GM23248 (cell line): ENCODE measurements at regions not wholly inside any gene's neighbourhood (a gene's known extent, or its start where the extent isn't known, plus 50 kb on each side); places are given as distances from the start of the nearest gene placed in this dataset.

Experiments
- DNase-seq: peaks from one replicate; pipeline ENCODE4 v3.0.0-alpha.2; 2015
- H2AFZ ChIP-seq: fragments of 200-600 bp; sonication (generic); 2 replicates; pipeline ENCODE4 v1.6.1; 2016; ENCODE audit warnings: antibody characterized with exemption
- H3F3A ChIP-seq: fragments of 200-600 bp; sonication (generic); 2 replicates; pipeline ENCODE4 v1.6.1; 2016; ENCODE audit warnings: mild to moderate bottlenecking, antibody characterized with exemption, mixed run types; ENCODE audit not compliant: insufficient read depth
- H3K27ac ChIP-seq: fragments of 200-600 bp; sonication (generic); 2 replicates; pipeline ENCODE4 v1.5.1; 2016; ENCODE audit warnings: mild to moderate bottlenecking
- H3K27me3 ChIP-seq: fragments of 200-600 bp; sonication (generic); replicated peaks from 2 replicates; pipeline ENCODE4 v1.6.1; 2016; ENCODE audit warnings: mild to moderate bottlenecking; ENCODE audit not compliant: insufficient read depth
- H3K36me3 ChIP-seq: fragments of 200-600 bp; sonication (generic); 2 replicates; pipeline ENCODE4 v1.6.1; 2016; ENCODE audit warnings: low read depth, mild to moderate bottlenecking
- H3K4me1 ChIP-seq: fragments of 200-600 bp; sonication (generic); 2 replicates; pipeline ENCODE4 v1.6.1; 2016; ENCODE audit warnings: mild to moderate bottlenecking; ENCODE audit not compliant: insufficient read depth
- H3K4me2 ChIP-seq: fragments of 200-600 bp; sonication (generic); one replicate; pipeline ENCODE4 v1.6.1; 2016; ENCODE audit warnings: mild to moderate bottlenecking; ENCODE audit not compliant: unreplicated experiment
- H3K4me3 ChIP-seq: fragments of 200-600 bp; sonication (generic); 2 replicates; pipeline ENCODE4 v1.5.1; 2016; ENCODE audit warnings: mild to moderate bottlenecking
- H3K79me2 ChIP-seq: fragments of 200-600 bp; sonication (generic); 2 replicates; pipeline ENCODE4 v1.6.1; 2016; ENCODE audit warnings: mild to moderate bottlenecking; ENCODE audit not compliant: insufficient read depth
- H3K9ac ChIP-seq: fragments of 200-600 bp; sonication (generic); 2 replicates; pipeline ENCODE4 v1.6.1; 2016; ENCODE audit warnings: mild to moderate bottlenecking
- H3K9me2 ChIP-seq: fragments of 200-600 bp; sonication (generic); 2 replicates; pipeline ENCODE4 v1.6.1; 2016; ENCODE audit warnings: mixed run types, mild to moderate bottlenecking, moderate library complexity; ENCODE audit not compliant: insufficient read depth
- H3K9me3 ChIP-seq: fragments of 200-600 bp; sonication (generic); one replicate; pipeline ENCODE4 v1.6.1; 2017; ENCODE audit warnings: low read depth
- H4K20me1 ChIP-seq: fragments of 200-600 bp; sonication (generic); 2 replicates; pipeline ENCODE4 v1.6.0; 2016; ENCODE audit not compliant: insufficient read depth
- EZH2 ChIP-seq: fragments of 200-600 bp; sonication (generic); IDR thresholded peaks from 2 replicates; pipeline ENCODE4 v1.6.1; 2018; ENCODE audit warnings: antibody characterized with exemption, mild to moderate bottlenecking; ENCODE audit not compliant: insufficient read depth, poor library complexity, severe bottlenecking
- EZH2phosphoT487 ChIP-seq: fragments of 200-600 bp; sonication (generic); IDR thresholded peaks from 2 replicates; pipeline ENCODE4 v1.6.1; 2018; ENCODE audit warnings: antibody characterized with exemption, moderate library complexity, mild to moderate bottlenecking, low read depth; ENCODE audit not compliant: insufficient read depth
- WGBS, 2 experiments: methylation state at CpG; one replicate each; pipeline ENCODE4 v1.1.6; 2015 to 2017; ENCODE audit warnings: low lambda C conversion rate in 2 of 2, low coverage in 1 of 2; ENCODE audit errors: missing lambda C conversion rate in 2 of 2; 5-methylcytosine and 5-hydroxymethylcytosine counted together
- in situ Hi-C: fragments of 300-500 bp; cut with MboI; formaldehyde crosslinking; loops from 2 replicates; pipeline ENCODE4 v1.15.0; 2020

GRCh38 chr5:74382987-74383593, 257.4 kb downstream of the ENC1 start:
- Histone ChIP-seq H3K9me2 (no peaks in the 10 kb centered on the region), H2AFZ (no peak overlapping the region), H3K4me1 (peaks cover 41% of the 10 kb centered on the region), H3K4me3 (no peak overlapping the region), H3K27ac (peak overlapping the region; percentile 23), H3K9me3 (no peaks in the 10 kb centered on the region), H3K27me3 (no peaks in the 10 kb centered on the region), H3K79me2 (no peaks in the 10 kb centered on the region), H4K20me1 (no peaks in the 10 kb centered on the region), H3K4me2 (peak overlapping the region; percentile 44), H3K9ac (no peak overlapping the region), H3F3A (peaks cover 32% of the 10 kb centered on the region), H3K36me3 (no peaks in the 10 kb centered on the region)
- peak; percentile 86 for DNase-seq
- in situ Hi-C loops = no loop called here
- TF ChIP-seq EZH2phosphoT487 (no peak), EZH2 (no peak)
- 3 to 7% methylated on average over 4 of the region's 4 CpGs for WGBS, 2 experiments

- no peaks in the 10 kb centered on the region for H3K79me2 ChIP-seq
- H3F3A ChIP-seq = peaks cover 32% of the 10 kb centered on the region
- H3K27me3 ChIP-seq = no peaks in the 10 kb centered on the region
- no peaks in the 10 kb centered on the region for H4K20me1 ChIP-seq
- peak overlapping the region; percentile 23; the same call in 1 of the 2 replicates for H3K27ac ChIP-seq
- no peak overlapping the region for H3K4me3 ChIP-seq
- no peak overlapping the region for H3K9ac ChIP-seq
- H3K9me3 ChIP-seq = no peaks in the 10 kb centered on the region
- TF ChIP-seq EZH2phosphoT487 = no peak
- no peak for TF ChIP-seq EZH2
- WGBS, 2 experiments = 43 to 47% methylated on average over 3 of the region's 3 CpGs
- H2AFZ ChIP-seq = no peak overlapping the region
- DNase-seq = no peak
- no peaks in the 10 kb centered on the region for H3K36me3 ChIP-seq
- H3K4me2 ChIP-seq = peak overlapping the region; percentile 44
- peaks cover 40% of the 10 kb centered on the region for H3K4me1 ChIP-seq
- H3K9me2 ChIP-seq = no peaks in the 10 kb centered on the region
- in situ Hi-C loops = no loop called here
Measured at GRCh38 chr5:74382123-74382855, 258.2 kb downstream of the ENC1 start.

- no peak overlapping the region for H2AFZ ChIP-seq
- TF ChIP-seq EZH2 = no peak
- H3K9me3 ChIP-seq = no peaks in the 10 kb centered on the region
- 92 to 94% methylated on average over 5 of the region's 5 CpGs for WGBS, 2 experiments
- no peaks in the 10 kb centered on the region for H3K27me3 ChIP-seq
- peaks cover 27% of the 10 kb centered on the region for H3F3A ChIP-seq
- in situ Hi-C loops = no loop called here
- H3K79me2 ChIP-seq = no peaks in the 10 kb centered on the region
- no peak overlapping the region for H3K9ac ChIP-seq
- no peaks in the 10 kb centered on the region for H3K9me2 ChIP-seq
- H3K27ac ChIP-seq = no peak overlapping the region
- no peaks in the 10 kb centered on the region for H4K20me1 ChIP-seq
- no peak for DNase-seq
- peaks cover 29% of the 10 kb centered on the region for H3K4me1 ChIP-seq
- H3K4me2 ChIP-seq = no peak overlapping the region
- H3K4me3 ChIP-seq = no peak overlapping the region
- H3K36me3 ChIP-seq = no peaks in the 10 kb centered on the region
Measured at GRCh38 chr5:74380193-74380592, 260.3 kb downstream of the ENC1 start.

- peaks cover 22% of the 10 kb centered on the region for H3K4me1 ChIP-seq
- DNase-seq = peak; percentile 54
Measured at GRCh38 chr5:74378464-74378863, 262.1 kb downstream of the ENC1 start.

More at GRCh38 chr5:74378464-74378863, 262.1 kb downstream of the ENC1 start:
- WGBS, 2 experiments = 81 to 87% methylated on average over 1 of the region's 1 CpG
- no peaks in the 10 kb centered on the region for H3K9me3 ChIP-seq
- no peak for TF ChIP-seq EZH2
- no peak for TF ChIP-seq EZH2phosphoT487
- H3K9me2 ChIP-seq = no peaks in the 10 kb centered on the region
- no peaks in the 10 kb centered on the region for H3K79me2 ChIP-seq
- H3K4me2 ChIP-seq = no peak overlapping the region
- no peak overlapping the region for H2AFZ ChIP-seq
- H3F3A ChIP-seq = peaks cover 23% of the 10 kb centered on the region
- no peak overlapping the region for H3K27ac ChIP-seq
- in situ Hi-C loops = no loop called here
- H3K9ac ChIP-seq = no peak overlapping the region
- H3K27me3 ChIP-seq = no peaks in the 10 kb centered on the region
- no peaks in the 10 kb centered on the region for H3K36me3 ChIP-seq
- H3K4me3 ChIP-seq = no peak overlapping the region
- H4K20me1 ChIP-seq = no peaks in the 10 kb centered on the region
